ENCODE measurements at regions not wholly inside any gene's neighbourhood (a gene's known extent, or its start where the extent isn't known, plus 50 kb on each side); places are given as distances from the start of the nearest gene placed in this dataset.

DNA sequence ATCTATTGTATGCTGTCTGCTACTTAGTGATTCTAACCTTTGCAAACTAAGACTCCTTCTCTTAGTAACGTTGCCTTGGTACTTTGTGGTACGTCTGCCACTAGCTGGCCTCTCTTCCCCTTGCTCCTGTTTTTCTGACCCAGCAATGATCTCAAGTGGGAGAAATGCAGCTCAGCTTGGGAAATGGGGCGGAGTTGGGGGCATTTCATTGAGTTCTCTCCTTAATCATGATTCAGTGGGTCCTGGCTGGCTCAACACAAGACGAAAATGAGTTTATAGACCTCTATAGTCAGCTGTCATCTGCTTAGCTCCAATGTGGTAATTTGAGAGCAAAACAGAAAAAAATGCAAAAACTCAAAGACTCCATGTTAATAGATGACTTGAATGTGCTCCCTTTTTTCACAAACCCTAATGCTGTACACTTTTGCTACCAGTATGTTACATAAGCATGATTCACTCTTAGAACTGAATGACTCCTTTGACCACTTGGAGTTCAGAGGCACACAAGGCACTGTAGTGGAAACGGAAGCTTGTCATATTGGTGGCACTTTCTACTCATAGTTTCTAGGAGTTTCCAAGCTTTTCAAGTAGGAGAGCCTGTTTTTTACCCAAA is 55.3 kb upstream of the SOX4 start:
- TF ChIP-seq, protein P1, sequence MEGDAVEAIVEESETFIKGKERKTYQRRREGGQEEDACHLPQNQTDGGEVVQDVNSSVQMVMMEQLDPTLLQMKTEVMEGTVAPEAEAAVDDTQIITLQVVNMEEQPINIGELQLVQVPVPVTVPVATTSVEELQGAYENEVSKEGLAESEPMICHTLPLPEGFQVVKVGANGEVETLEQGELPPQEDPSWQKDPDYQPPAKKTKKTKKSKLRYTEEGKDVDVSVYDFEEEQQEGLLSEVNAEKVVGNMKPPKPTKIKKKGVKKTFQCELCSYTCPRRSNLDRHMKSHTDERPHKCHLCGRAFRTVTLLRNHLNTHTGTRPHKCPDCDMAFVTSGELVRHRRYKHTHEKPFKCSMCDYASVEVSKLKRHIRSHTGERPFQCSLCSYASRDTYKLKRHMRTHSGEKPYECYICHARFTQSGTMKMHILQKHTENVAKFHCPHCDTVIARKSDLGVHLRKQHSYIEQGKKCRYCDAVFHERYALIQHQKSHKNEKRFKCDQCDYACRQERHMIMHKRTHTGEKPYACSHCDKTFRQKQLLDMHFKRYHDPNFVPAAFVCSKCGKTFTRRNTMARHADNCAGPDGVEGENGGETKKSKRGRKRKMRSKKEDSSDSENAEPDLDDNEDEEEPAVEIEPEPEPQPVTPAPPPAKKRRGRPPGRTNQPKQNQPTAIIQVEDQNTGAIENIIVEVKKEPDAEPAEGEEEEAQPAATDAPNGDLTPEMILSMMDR (IDR thresholded peaks at IDR 0.05) = no peak
- TF ChIP-seq POLR2A (IDR thresholded peaks at IDR 0.05) = no peak
- no peak for TF ChIP-seq POLR2AphosphoS5 (IDR thresholded peaks at IDR 0.05)
- TF ChIP-seq EP300 (IDR thresholded peaks at IDR 0.05) = no peak
